ENCODE measurements at regions not wholly inside any gene's neighbourhood (a gene's known extent, or its start where the extent isn't known, plus 50 kb on each side); places are given as distances from the start of the nearest gene placed in this dataset.

- Histone ChIP-seq H3K79me2 (ENCODE audit: control insufficient read depth, insufficient read depth, low read length, unreplicated experiment) (no peaks in the 10 kb centered on the region), H3K4me3 (ENCODE audit: low read depth, low read length) (no peak overlapping the region), H3K27ac (ENCODE audit: low read depth, low read length) (no peak overlapping the region), H3K36me3 (ENCODE audit: insufficient read depth, low read length) (no peaks in the 10 kb centered on the region), H3K4me1 (ENCODE audit: control insufficient read depth, insufficient read depth, low read length, unreplicated experiment) (no peaks in the 10 kb centered on the region), H3K27me3 (ENCODE audit: insufficient read depth, low read length) (peaks cover 6% of the 10 kb centered on the region; the same call in 1 of the 2 replicates), H2AFZ (ENCODE audit: low read length, unreplicated experiment) (no peak overlapping the region)
Observed at GRCh38 chr22:44391481-44392445, 79.0 kb upstream of the SHISAL1 start.

- H3K4me1 ChIP-seq (ENCODE audit: control insufficient read depth, insufficient read depth, low read length, unreplicated experiment) = no peaks in the 10 kb centered on the region
- H2AFZ ChIP-seq (ENCODE audit: low read length, unreplicated experiment) = no peak overlapping the region
- peaks cover 6% of the 10 kb centered on the region; the same call in 1 of the 2 replicates for H3K27me3 ChIP-seq (ENCODE audit: insufficient read depth, low read length)
- H3K36me3 ChIP-seq (ENCODE audit: insufficient read depth, low read length) = no peaks in the 10 kb centered on the region
- H3K4me3 ChIP-seq (ENCODE audit: low read depth, low read length) = no peak overlapping the region
- no peaks in the 10 kb centered on the region for H3K79me2 ChIP-seq (ENCODE audit: control insufficient read depth, insufficient read depth, low read length, unreplicated experiment)
- H3K27ac ChIP-seq (ENCODE audit: low read depth, low read length) = no peak overlapping the region
Observed at GRCh38 chr22:44391015-44391414, 78.3 kb upstream of the SHISAL1 start.

- no peak overlapping the region for H3K4me3 ChIP-seq (ENCODE audit: low read depth, low read length)
- H3K27me3 ChIP-seq (ENCODE audit: insufficient read depth, low read length) = peaks cover 6% of the 10 kb centered on the region; the same call in 1 of the 2 replicates
- H3K27ac ChIP-seq (ENCODE audit: low read depth, low read length) = no peak overlapping the region
- no peaks in the 10 kb centered on the region for H3K36me3 ChIP-seq (ENCODE audit: insufficient read depth, low read length)
- H3K79me2 ChIP-seq (ENCODE audit: control insufficient read depth, insufficient read depth, low read length, unreplicated experiment) = no peaks in the 10 kb centered on the region
- H2AFZ ChIP-seq (ENCODE audit: low read length, unreplicated experiment) = no peak overlapping the region
- no peaks in the 10 kb centered on the region for H3K4me1 ChIP-seq (ENCODE audit: control insufficient read depth, insufficient read depth, low read length, unreplicated experiment)
Observed at GRCh38 chr22:44390613-44390970, 77.8 kb upstream of the SHISAL1 start.

- peaks cover 6% of the 10 kb centered on the region; the same call in 1 of the 2 replicates for H3K27me3 ChIP-seq (ENCODE audit: insufficient read depth, low read length)
- no peak overlapping the region for H3K27ac ChIP-seq (ENCODE audit: low read depth, low read length)
- no peaks in the 10 kb centered on the region for H3K4me1 ChIP-seq (ENCODE audit: control insufficient read depth, insufficient read depth, low read length, unreplicated experiment)
- no peaks in the 10 kb centered on the region for H3K79me2 ChIP-seq (ENCODE audit: control insufficient read depth, insufficient read depth, low read length, unreplicated experiment)
- H3K36me3 ChIP-seq (ENCODE audit: insufficient read depth, low read length) = no peaks in the 10 kb centered on the region
- no peak overlapping the region for H3K4me3 ChIP-seq (ENCODE audit: low read depth, low read length)
- H2AFZ ChIP-seq (ENCODE audit: low read length, unreplicated experiment) = no peak overlapping the region
Observed at GRCh38 chr22:44389926-44390612, 77.3 kb upstream of the SHISAL1 start.

GRCh38 chr22:44389181-44389580 lies 76.4 kb upstream of the SHISAL1 start:
- H3K79me2 ChIP-seq (ENCODE audit: control insufficient read depth, insufficient read depth, low read length, unreplicated experiment) = no peaks in the 10 kb centered on the region
- peaks cover 6% of the 10 kb centered on the region; the same call in 1 of the 2 replicates for H3K27me3 ChIP-seq (ENCODE audit: insufficient read depth, low read length)
- H3K27ac ChIP-seq (ENCODE audit: low read depth, low read length) = no peak overlapping the region
- no peak overlapping the region for H3K4me3 ChIP-seq (ENCODE audit: low read depth, low read length)
- H3K36me3 ChIP-seq (ENCODE audit: insufficient read depth, low read length) = no peaks in the 10 kb centered on the region
- H3K4me1 ChIP-seq (ENCODE audit: control insufficient read depth, insufficient read depth, low read length, unreplicated experiment) = no peaks in the 10 kb centered on the region
- H2AFZ ChIP-seq (ENCODE audit: low read length, unreplicated experiment) = no peak overlapping the region

- Histone ChIP-seq H3K27me3 (ENCODE audit: insufficient read depth, low read length) (peaks cover 6% of the 10 kb centered on the region; the same call in 1 of the 2 replicates), H3K4me3 (ENCODE audit: low read depth, low read length) (no peak overlapping the region), H3K4me1 (ENCODE audit: control insufficient read depth, insufficient read depth, low read length, unreplicated experiment) (no peaks in the 10 kb centered on the region), H3K79me2 (ENCODE audit: control insufficient read depth, insufficient read depth, low read length, unreplicated experiment) (no peaks in the 10 kb centered on the region), H3K36me3 (ENCODE audit: insufficient read depth, low read length) (no peaks in the 10 kb centered on the region), H2AFZ (ENCODE audit: low read length, unreplicated experiment) (no peak overlapping the region), H3K27ac (ENCODE audit: low read depth, low read length) (no peak overlapping the region)
Observed at GRCh38 chr22:44387486-44387885, 74.7 kb upstream of the SHISAL1 start.

- no peaks in the 10 kb centered on the region for H3K36me3 ChIP-seq (ENCODE audit: insufficient read depth, low read length)
- H2AFZ ChIP-seq (ENCODE audit: low read length, unreplicated experiment) = no peak overlapping the region
- H3K79me2 ChIP-seq (ENCODE audit: control insufficient read depth, insufficient read depth, low read length, unreplicated experiment) = no peaks in the 10 kb centered on the region
- no peaks in the 10 kb centered on the region for H3K4me1 ChIP-seq (ENCODE audit: control insufficient read depth, insufficient read depth, low read length, unreplicated experiment)
- no peak overlapping the region for H3K27ac ChIP-seq (ENCODE audit: low read depth, low read length)
- H3K4me3 ChIP-seq (ENCODE audit: low read depth, low read length) = no peak overlapping the region
- H3K27me3 ChIP-seq (ENCODE audit: insufficient read depth, low read length) = peaks cover 6% of the 10 kb centered on the region; the same call in 1 of the 2 replicates
Observed at GRCh38 chr22:44386386-44387035, 73.8 kb upstream of the SHISAL1 start.

- H2AFZ ChIP-seq (ENCODE audit: low read length, unreplicated experiment) = no peak overlapping the region
- no peaks in the 10 kb centered on the region for H3K4me1 ChIP-seq (ENCODE audit: control insufficient read depth, insufficient read depth, low read length, unreplicated experiment)
- no peaks in the 10 kb centered on the region for H3K36me3 ChIP-seq (ENCODE audit: insufficient read depth, low read length)
- H3K27me3 ChIP-seq (ENCODE audit: insufficient read depth, low read length) = peaks cover 6% of the 10 kb centered on the region; the same call in 1 of the 2 replicates
- H3K4me3 ChIP-seq (ENCODE audit: low read depth, low read length) = no peak overlapping the region
- no peaks in the 10 kb centered on the region for H3K79me2 ChIP-seq (ENCODE audit: control insufficient read depth, insufficient read depth, low read length, unreplicated experiment)
- H3K27ac ChIP-seq (ENCODE audit: low read depth, low read length) = no peak overlapping the region
Observed at GRCh38 chr22:44385781-44386180, 73.0 kb upstream of the SHISAL1 start.

- H3K36me3 ChIP-seq (ENCODE audit: insufficient read depth, low read length) = no peaks in the 10 kb centered on the region
- H3K27me3 ChIP-seq (ENCODE audit: insufficient read depth, low read length) = peaks cover 10% of the 10 kb centered on the region; the same call in 1 of the 2 replicates
- H2AFZ ChIP-seq (ENCODE audit: low read length, unreplicated experiment) = no peak overlapping the region
- no peaks in the 10 kb centered on the region for H3K79me2 ChIP-seq (ENCODE audit: control insufficient read depth, insufficient read depth, low read length, unreplicated experiment)
- no peak overlapping the region for H3K4me3 ChIP-seq (ENCODE audit: low read depth, low read length)
- H3K4me1 ChIP-seq (ENCODE audit: control insufficient read depth, insufficient read depth, low read length, unreplicated experiment) = no peaks in the 10 kb centered on the region
- H3K27ac ChIP-seq (ENCODE audit: low read depth, low read length) = no peak overlapping the region
Observed at GRCh38 chr22:44385296-44385610, 72.5 kb upstream of the SHISAL1 start.

GRCh38 chr22:44384563-44385295 lies 72.0 kb upstream of the SHISAL1 start:
- H3K4me3 ChIP-seq (ENCODE audit: low read depth, low read length) = no peak overlapping the region
- H3K79me2 ChIP-seq (ENCODE audit: control insufficient read depth, insufficient read depth, low read length, unreplicated experiment) = no peaks in the 10 kb centered on the region
- no peaks in the 10 kb centered on the region for H3K4me1 ChIP-seq (ENCODE audit: control insufficient read depth, insufficient read depth, low read length, unreplicated experiment)
- H3K36me3 ChIP-seq (ENCODE audit: insufficient read depth, low read length) = no peaks in the 10 kb centered on the region
- H3K27me3 ChIP-seq (ENCODE audit: insufficient read depth, low read length) = peaks cover 10% of the 10 kb centered on the region; the same call in 1 of the 2 replicates
- no peak overlapping the region for H2AFZ ChIP-seq (ENCODE audit: low read length, unreplicated experiment)
- H3K27ac ChIP-seq (ENCODE audit: low read depth, low read length) = no peak overlapping the region
